Stimulated activated CD4-positive, alpha-beta T cell treated with anti-CD3 and anti-CD28 coated beads, Interleukin-15, amount 100 ng/mL, for 48 hours (primary cell): ENCODE measurements at regions not wholly inside any gene's neighbourhood (a gene's known extent, or its start where the extent isn't known, plus 50 kb on each side); places are given as distances from the start of the nearest gene placed in this dataset.

Experiments
- DNase-seq, 2 donors: peaks; one replicate each; pipeline ENCODE4 v3.0.0-alpha.2; 2020; ENCODE audit warnings: low read depth in 2 of 2

GRCh38 chr4:187770345-187770744 is 225.2 kb upstream of the ZFP42 start:
- no peak for DNase-seq

- no peak for DNase-seq
Measured at GRCh38 chr4:187777954-187778353, 217.6 kb upstream of the ZFP42 start.

GRCh38 chr4:187780070-187780469 is 215.5 kb upstream of the ZFP42 start:
- no peak for DNase-seq

GRCh38 chr4:187782286-187782824 is 213.2 kb upstream of the ZFP42 start:
- no peak for DNase-seq

GRCh38 chr4:187786190-187786589 is 209.4 kb upstream of the ZFP42 start:
- DNase-seq, result no peak

- DNase-seq, result no peak
Measured at GRCh38 chr4:187789078-187789477, 206.5 kb upstream of the ZFP42 start.

- DNase-seq, result no peak
Measured at GRCh38 chr4:187795737-187796136, 199.8 kb upstream of the ZFP42 start.

- DNase-seq, result no peak
Measured at GRCh38 chr4:187798385-187798784, 197.2 kb upstream of the ZFP42 start.

- DNase-seq, result no peak
Measured at GRCh38 chr4:187799735-187800134, 195.8 kb upstream of the ZFP42 start.

GRCh38 chr4:187811591-187811990 is 184.0 kb upstream of the ZFP42 start:
- DNase-seq, result no peak

GRCh38 chr4:187814737-187815465 is 180.7 kb upstream of the ZFP42 start:
- DNase-seq, result no peak

- no peak for DNase-seq
Measured at GRCh38 chr4:187826725-187827124, 168.8 kb upstream of the ZFP42 start.

GRCh38 chr4:187827631-187828030 is 167.9 kb upstream of the ZFP42 start:
- DNase-seq, result no peak

GRCh38 chr4:187839765-187840164 is 155.8 kb upstream of the ZFP42 start:
- DNase-seq, result no peak

GRCh38 chr4:187840814-187841213 is 154.8 kb upstream of the ZFP42 start:
- DNase-seq, result no peak

GRCh38 chr4:187849556-187850225 is 145.9 kb upstream of the ZFP42 start:
- DNase-seq, result no peak

- DNase-seq, result no peak
Measured at GRCh38 chr4:187865914-187866313, 129.7 kb upstream of the ZFP42 start.

- DNase-seq, result no peak
Measured at GRCh38 chr4:187883049-187883448, 112.5 kb upstream of the ZFP42 start.

- DNase-seq, result no peak
Measured at GRCh38 chr4:187883836-187884475, 111.6 kb upstream of the ZFP42 start.

- DNase-seq, result no peak
Measured at GRCh38 chr4:187887906-187888305, 107.7 kb upstream of the ZFP42 start.

- DNase-seq, result no peak
Measured at GRCh38 chr4:187889651-187890050, 105.9 kb upstream of the ZFP42 start.

- DNase-seq, result no peak
Measured at GRCh38 chr4:187893418-187893817, 102.2 kb upstream of the ZFP42 start.

GRCh38 chr4:187903106-187903505 is 92.5 kb upstream of the ZFP42 start:
- DNase-seq, result no peak
